NT2/D1 (cell line): ENCODE measurements at regions not wholly inside any gene's neighbourhood (a gene's known extent, or its start where the extent isn't known, plus 50 kb on each side); places are given as distances from the start of the nearest gene placed in this dataset.
"Not testable (repeated sequence)": the region's sequence is repeated elsewhere in the genome, so short reads cannot be mapped to it uniquely, and the experiment has no call there.

ENCODE experiments used
- YY1 ChIP-seq: IDR thresholded peaks from 2 replicates; pipeline ENCODE4 v1.6.1; 2011; ENCODE audit not compliant: insufficient read length, insufficient read depth
- ZNF274 ChIP-seq: IDR thresholded peaks from 2 replicates; pipeline ENCODE4 v1.6.1; 2011; ENCODE audit warnings: mild to moderate bottlenecking, low read depth, low read length

DNA sequence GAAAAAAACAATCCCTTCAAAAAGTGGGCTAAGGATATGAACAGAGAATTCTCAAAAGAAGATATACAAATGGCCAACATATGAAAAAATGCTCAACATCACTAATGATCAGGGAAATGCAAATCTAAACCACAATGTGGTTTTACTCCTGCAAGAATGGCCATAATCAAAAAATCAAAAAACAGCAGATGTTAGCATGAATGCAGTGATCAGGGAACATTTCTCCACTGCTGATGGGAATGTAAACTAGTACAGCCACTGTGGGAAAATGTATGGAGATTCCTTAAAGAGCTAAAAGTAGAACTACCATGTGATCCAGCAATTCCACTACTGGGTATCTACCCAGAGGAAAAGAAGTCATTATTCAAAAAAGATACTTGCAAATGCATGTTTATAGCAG lies 138.1 kb downstream of the BLID start:
- TF ChIP-seq ZNF274, YY1: not testable (repeated sequence)
